ENCODE measurements at regions not wholly inside any gene's neighbourhood (a gene's known extent, or its start where the extent isn't known, plus 50 kb on each side); places are given as distances from the start of the nearest gene placed in this dataset.

- H3K27me3 ChIP-seq, result no peaks in the 10 kb centered on the region
- no peaks in the 10 kb centered on the region for H3K36me3 ChIP-seq
- H3K4me3 ChIP-seq, result peak overlapping the region in 1 of 2 donors; percentile 13
- ATAC-seq, result no peak
- peaks cover 22 to 82% (median 39%) of the 10 kb centered on the region in 3 donors for H3K4me1 ChIP-seq
- TF ChIP-seq, protein P1, sequence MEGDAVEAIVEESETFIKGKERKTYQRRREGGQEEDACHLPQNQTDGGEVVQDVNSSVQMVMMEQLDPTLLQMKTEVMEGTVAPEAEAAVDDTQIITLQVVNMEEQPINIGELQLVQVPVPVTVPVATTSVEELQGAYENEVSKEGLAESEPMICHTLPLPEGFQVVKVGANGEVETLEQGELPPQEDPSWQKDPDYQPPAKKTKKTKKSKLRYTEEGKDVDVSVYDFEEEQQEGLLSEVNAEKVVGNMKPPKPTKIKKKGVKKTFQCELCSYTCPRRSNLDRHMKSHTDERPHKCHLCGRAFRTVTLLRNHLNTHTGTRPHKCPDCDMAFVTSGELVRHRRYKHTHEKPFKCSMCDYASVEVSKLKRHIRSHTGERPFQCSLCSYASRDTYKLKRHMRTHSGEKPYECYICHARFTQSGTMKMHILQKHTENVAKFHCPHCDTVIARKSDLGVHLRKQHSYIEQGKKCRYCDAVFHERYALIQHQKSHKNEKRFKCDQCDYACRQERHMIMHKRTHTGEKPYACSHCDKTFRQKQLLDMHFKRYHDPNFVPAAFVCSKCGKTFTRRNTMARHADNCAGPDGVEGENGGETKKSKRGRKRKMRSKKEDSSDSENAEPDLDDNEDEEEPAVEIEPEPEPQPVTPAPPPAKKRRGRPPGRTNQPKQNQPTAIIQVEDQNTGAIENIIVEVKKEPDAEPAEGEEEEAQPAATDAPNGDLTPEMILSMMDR (IDR thresholded peaks at IDR 0.05), result no peak
- TF ChIP-seq EP300 (IDR thresholded peaks at IDR 0.05), result no peak
- no peak for TF ChIP-seq POLR2AphosphoS5 (IDR thresholded peaks at IDR 0.05)
- no peak for TF ChIP-seq POLR2A (IDR thresholded peaks at IDR 0.05)
- peak overlapping the region; percentile 96 to 100 (median 99) for H3K27ac ChIP-seq
- no peaks in the 10 kb centered on the region for H3K9me3 ChIP-seq
- WGBS, 2 donors (ENCODE audit: low coverage in 1 of 2), result 38 to 49% methylated on average over 4 to 10 of the region's 10 CpGs
These were observed 68.4 kb upstream of the PTGR2 start for GRCh38 chr14:73783107-73783727.

DNA sequence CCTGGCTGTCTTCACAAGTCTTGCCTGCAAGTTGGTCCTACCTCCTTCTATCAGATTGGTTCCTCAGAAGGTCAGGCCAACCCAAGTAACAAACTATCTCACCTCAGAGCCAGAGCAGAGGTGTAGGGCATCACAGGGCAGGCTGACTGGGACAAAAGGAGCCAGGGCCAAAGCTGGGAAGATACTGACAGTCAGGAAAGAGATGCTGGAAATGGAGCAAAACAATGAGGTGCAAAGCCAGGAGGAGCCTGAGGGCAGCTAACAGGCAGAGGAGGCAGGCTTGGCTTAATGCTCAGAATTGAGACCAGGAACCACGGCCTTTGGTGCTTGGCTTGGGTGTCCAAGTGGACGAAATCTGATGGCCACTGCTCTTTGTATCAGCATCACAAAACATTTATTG lies 68.4 kb upstream of the PNMA1 start:
- TF ChIP-seq, protein P1 (IDR thresholded peaks at IDR 0.05), result no peak
- TF ChIP-seq POLR2A (IDR thresholded peaks at IDR 0.05) (no peak), EP300 (IDR thresholded peaks at IDR 0.05) (no peak), POLR2AphosphoS5 (IDR thresholded peaks at IDR 0.05) (no peak)
- WGBS, 2 donors (ENCODE audit: low coverage in 1 of 2), result 100% methylated on average over 2 of the region's 2 CpGs; no CpG with 5 or more reads in 1 of the 2 donors
- no peaks in the 10 kb centered on the region for H3K27me3 ChIP-seq
- H3K36me3 ChIP-seq, result no peaks in the 10 kb centered on the region
- ATAC-seq, result no peak
- no peak overlapping the region for H3K4me3 ChIP-seq
- peaks cover 21 to 82% (median 36%) of the 10 kb centered on the region in 3 donors for H3K4me1 ChIP-seq
- H3K9me3 ChIP-seq, result no peaks in the 10 kb centered on the region
- peak overlapping the region; percentile 96 to 100 (median 99) for H3K27ac ChIP-seq

DNA sequence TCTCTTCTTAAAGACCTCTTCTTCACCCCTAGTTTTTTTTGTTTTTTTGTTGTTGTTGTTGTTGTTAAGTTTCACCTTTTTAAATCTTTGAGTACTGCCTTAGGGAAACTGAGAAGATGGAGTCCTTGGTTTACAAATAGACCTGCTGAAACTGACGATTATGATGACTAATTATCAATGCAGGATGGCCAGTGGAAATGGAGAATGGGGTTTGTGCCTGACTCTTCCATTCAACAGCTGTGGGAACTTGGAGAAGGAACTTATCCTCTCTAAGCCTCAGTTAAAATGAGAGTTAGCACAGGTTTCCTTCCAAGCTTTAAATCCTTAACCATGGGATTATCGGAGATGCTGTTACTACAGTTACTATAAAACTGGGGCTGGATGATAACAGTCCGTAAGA lies 66.7 kb upstream of the PNMA1 start:
- H3K27ac ChIP-seq, result peak overlapping the region in 2 of 4 donors; percentile 33 to 100
- H3K27me3 ChIP-seq, result no peaks in the 10 kb centered on the region
- no peak for TF ChIP-seq POLR2A (IDR thresholded peaks at IDR 0.05)
- no peaks in the 10 kb centered on the region for H3K9me3 ChIP-seq
- WGBS, 2 donors (ENCODE audit: low coverage in 1 of 2), result 57 to 100% methylated on average over 2 to 3 of the region's 3 CpGs
- H3K4me1 ChIP-seq, result peaks cover 21 to 93% (median 42%) of the 10 kb centered on the region in 3 donors
- no peak for ATAC-seq
- H3K36me3 ChIP-seq, result no peaks in the 10 kb centered on the region
- no peak overlapping the region for H3K4me3 ChIP-seq

DNA sequence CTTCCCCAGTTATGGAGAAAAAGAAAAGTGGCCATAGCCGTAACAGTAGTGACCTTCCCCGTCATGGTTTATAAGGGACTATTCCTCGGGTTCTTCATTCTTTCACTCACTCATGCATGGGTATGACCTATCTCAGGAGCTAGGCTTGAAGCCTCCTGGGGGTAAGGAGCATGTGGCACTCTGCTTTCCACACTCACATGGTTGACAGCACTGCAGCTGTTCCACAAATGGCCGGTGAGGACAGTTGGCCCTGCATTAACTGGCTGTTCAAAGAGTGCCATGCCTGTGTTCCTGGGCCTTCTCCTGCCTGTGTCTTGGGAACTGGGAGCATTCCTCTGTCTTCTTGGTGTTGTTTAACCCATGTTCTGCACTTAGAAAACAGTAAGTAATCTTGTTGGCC lies 66.2 kb upstream of the PNMA1 start:
- H3K4me1 ChIP-seq, result peaks cover 21 to 93% (median 47%) of the 10 kb centered on the region in 3 donors
- TF ChIP-seq, protein P1 (IDR thresholded peaks at IDR 0.05), result no peak
- TF ChIP-seq POLR2AphosphoS5 (IDR thresholded peaks at IDR 0.05) (no peak), EP300 (IDR thresholded peaks at IDR 0.05) (no peak), POLR2A (IDR thresholded peaks at IDR 0.05) (no peak)
- no peak overlapping the region for H3K4me3 ChIP-seq
- no peaks in the 10 kb centered on the region for H3K36me3 ChIP-seq
- WGBS, 2 donors (ENCODE audit: low coverage in 1 of 2), result 86 to 96% methylated on average over 3 to 4 of the region's 4 CpGs
- no peak for ATAC-seq
- H3K27me3 ChIP-seq, result no peaks in the 10 kb centered on the region
- peak overlapping the region in 2 of 4 donors; percentile 33 to 100 for H3K27ac ChIP-seq
- no peaks in the 10 kb centered on the region for H3K9me3 ChIP-seq

DNA sequence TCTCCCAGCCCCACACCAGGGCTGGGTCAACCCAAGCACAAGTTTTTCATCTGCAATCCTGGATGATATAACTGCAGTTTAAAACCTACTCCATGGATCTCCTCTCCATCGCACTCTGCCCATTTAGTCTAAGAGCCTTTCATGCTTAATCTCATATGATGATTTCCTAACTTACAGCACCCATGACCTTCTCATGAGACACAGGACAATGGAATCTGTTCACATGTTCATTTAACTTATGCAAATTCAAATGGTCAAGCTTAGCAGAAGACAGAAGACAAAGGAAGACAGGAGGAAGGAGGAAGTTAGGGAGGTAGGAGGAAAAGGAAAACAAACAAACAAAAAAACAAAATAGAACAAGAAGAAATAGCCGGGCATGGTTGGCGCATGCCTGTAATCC lies 64.6 kb upstream of the PNMA1 start:
- H3K27me3 ChIP-seq, result no peaks in the 10 kb centered on the region
- TF ChIP-seq, protein P1 (IDR thresholded peaks at IDR 0.05), result no peak
- no peak for TF ChIP-seq POLR2AphosphoS5 (IDR thresholded peaks at IDR 0.05)
- TF ChIP-seq POLR2A (IDR thresholded peaks at IDR 0.05), result no peak
- TF ChIP-seq EP300 (IDR thresholded peaks at IDR 0.05), result no peak
- H3K4me1 ChIP-seq, result peaks cover 6 to 93% (median 45%) of the 10 kb centered on the region in 3 donors
- no peak for ATAC-seq
- WGBS, 2 donors (ENCODE audit: low coverage in 1 of 2), result 76 to 88% methylated on average over 3 of the region's 3 CpGs
- no peak overlapping the region for H3K27ac ChIP-seq
- no peaks in the 10 kb centered on the region for H3K9me3 ChIP-seq
- no peak overlapping the region for H3K4me3 ChIP-seq
- no peaks in the 10 kb centered on the region for H3K36me3 ChIP-seq
